Endothelial cell of umbilical vein (primary cell): ENCODE measurements at regions not wholly inside any gene's neighbourhood (a gene's known extent, or its start where the extent isn't known, plus 50 kb on each side); places are given as distances from the start of the nearest gene placed in this dataset.

Experiments
- EZH2 ChIP-seq: IDR thresholded peaks from 2 replicates; pipeline ENCODE4 v1.6.1; 2012; ENCODE audit warnings: borderline replicate concordance, low read depth, mild to moderate bottlenecking, moderate library complexity, low read length, inconsistent platforms; ENCODE audit not compliant: severe bottlenecking
- FOS ChIP-seq: IDR thresholded peaks from 2 replicates; pipeline ENCODE4 v1.6.1; 2011; ENCODE audit warnings: mild to moderate bottlenecking, low read length, moderate library complexity, borderline replicate concordance; ENCODE audit not compliant: insufficient read depth
- GATA2 ChIP-seq: IDR thresholded peaks from 2 replicates; pipeline ENCODE4 v1.7.0; 2011; ENCODE audit warnings: low read depth, mild to moderate bottlenecking, moderate library complexity, mixed read lengths, low read length; ENCODE audit not compliant: insufficient read length, insufficient read depth
- JUN ChIP-seq: IDR thresholded peaks from 2 replicates; pipeline ENCODE4 v1.6.1; 2011; ENCODE audit warnings: borderline replicate concordance, low read depth; ENCODE audit not compliant: insufficient read length, insufficient read depth
- POLR2A ChIP-seq: IDR thresholded peaks from 2 replicates; pipeline ENCODE4 v1.6.1; 2012; ENCODE audit warnings: low read depth, mild to moderate bottlenecking, control low read depth, low read length
- POLR2AphosphoS5 ChIP-seq: IDR thresholded peaks from 2 replicates; pipeline ENCODE4 v1.6.1; 2012; ENCODE audit warnings: low read depth, mild to moderate bottlenecking, control low read depth, low read length, moderate library complexity; ENCODE audit not compliant: insufficient read depth
- TF ChIP-seq, protein P1 (sequence below), 2 donors: IDR thresholded peaks; 1 replicate in 1 of 2; 2 replicates in 1 of 2; pipeline ENCODE4 v1.5.1; 2011; ENCODE audit warnings: low read length in 2 of 2, mild to moderate bottlenecking in 2 of 2, moderate library complexity in 2 of 2, control low read depth in 1 of 2, inconsistent platforms in 1 of 2, low read depth in 1 of 2; ENCODE audit not compliant: insufficient read depth in 1 of 2; ENCODE audit errors: extremely low read depth in 1 of 2
- TF ChIP-seq, protein P2 (sequence below): IDR thresholded peaks from 2 replicates; pipeline ENCODE4 v1.6.1; 2011; ENCODE audit not compliant: insufficient read depth, insufficient read length

DNA sequence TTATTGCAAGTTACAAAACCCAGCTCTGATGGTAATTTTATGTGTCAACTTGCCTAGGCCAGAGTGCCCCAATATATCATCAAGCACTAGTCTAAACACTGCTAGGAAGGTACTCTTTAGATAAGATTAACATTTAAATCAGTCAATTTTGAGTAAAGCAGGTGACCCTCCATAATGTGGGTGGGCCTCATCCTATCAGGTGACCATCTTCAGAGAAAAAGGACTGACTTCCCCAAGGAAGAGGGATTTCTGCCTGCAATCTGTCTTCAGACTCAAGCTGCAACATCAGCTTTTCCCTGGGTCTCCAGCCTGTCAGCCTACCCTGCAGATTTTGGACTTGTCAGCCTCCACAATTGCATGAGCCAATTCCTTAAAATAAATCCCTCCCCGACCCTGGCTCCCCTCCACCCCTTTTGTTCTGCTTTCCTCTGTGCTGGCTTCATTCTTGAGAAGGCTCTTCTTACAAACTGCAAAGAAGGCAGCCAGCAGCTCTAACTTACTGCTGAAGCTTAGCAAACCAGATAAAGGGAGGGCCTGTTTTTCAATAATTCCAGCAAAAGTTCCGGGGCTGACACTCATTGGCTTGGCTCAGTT lies 56.4 kb upstream of the RUNX3 start:
- TF ChIP-seq, protein P1, sequence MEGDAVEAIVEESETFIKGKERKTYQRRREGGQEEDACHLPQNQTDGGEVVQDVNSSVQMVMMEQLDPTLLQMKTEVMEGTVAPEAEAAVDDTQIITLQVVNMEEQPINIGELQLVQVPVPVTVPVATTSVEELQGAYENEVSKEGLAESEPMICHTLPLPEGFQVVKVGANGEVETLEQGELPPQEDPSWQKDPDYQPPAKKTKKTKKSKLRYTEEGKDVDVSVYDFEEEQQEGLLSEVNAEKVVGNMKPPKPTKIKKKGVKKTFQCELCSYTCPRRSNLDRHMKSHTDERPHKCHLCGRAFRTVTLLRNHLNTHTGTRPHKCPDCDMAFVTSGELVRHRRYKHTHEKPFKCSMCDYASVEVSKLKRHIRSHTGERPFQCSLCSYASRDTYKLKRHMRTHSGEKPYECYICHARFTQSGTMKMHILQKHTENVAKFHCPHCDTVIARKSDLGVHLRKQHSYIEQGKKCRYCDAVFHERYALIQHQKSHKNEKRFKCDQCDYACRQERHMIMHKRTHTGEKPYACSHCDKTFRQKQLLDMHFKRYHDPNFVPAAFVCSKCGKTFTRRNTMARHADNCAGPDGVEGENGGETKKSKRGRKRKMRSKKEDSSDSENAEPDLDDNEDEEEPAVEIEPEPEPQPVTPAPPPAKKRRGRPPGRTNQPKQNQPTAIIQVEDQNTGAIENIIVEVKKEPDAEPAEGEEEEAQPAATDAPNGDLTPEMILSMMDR (IDR thresholded peaks at IDR 0.05; ENCODE audit: extremely low read depth in 1 of 2, insufficient read depth in 1 of 2, low read depth in 1 of 2, low read length in 2 of 2) = no peak
- TF ChIP-seq GATA2 = no peak
- no peak for TF ChIP-seq POLR2A
- TF ChIP-seq JUN = no peak
- TF ChIP-seq, protein P2, sequence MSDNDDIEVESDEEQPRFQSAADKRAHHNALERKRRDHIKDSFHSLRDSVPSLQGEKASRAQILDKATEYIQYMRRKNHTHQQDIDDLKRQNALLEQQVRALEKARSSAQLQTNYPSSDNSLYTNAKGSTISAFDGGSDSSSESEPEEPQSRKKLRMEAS = no peak
- no peak for TF ChIP-seq EZH2
- no peak for TF ChIP-seq POLR2AphosphoS5
- TF ChIP-seq FOS = no peak
